BE2C (cell line): ENCODE measurements at regions not wholly inside any gene's neighbourhood (a gene's known extent, or its start where the extent isn't known, plus 50 kb on each side); places are given as distances from the start of the nearest gene placed in this dataset.

ENCODE experiments used
- DNase-seq: peaks from one replicate; pipeline ENCODE4 v3.0.0-alpha.2; 2020
- H3K27me3 ChIP-seq: fragments of 250-450 bp; sonication (Bioruptor Pico); 2 replicates; pipeline ENCODE4 v1.5.1; 2020; ENCODE audit warnings: mild to moderate bottlenecking
- H3K36me3 ChIP-seq: fragments of 250-450 bp; sonication (Bioruptor Pico); 2 replicates; pipeline ENCODE4 v1.5.1; 2020; ENCODE audit warnings: mild to moderate bottlenecking
- H3K4me1 ChIP-seq: fragments of 250-450 bp; sonication (Bioruptor Pico); 2 replicates; pipeline ENCODE4 v1.5.1; 2020
- H3K4me3 ChIP-seq: 2 replicates; pipeline ENCODE4 v1.5.1; 2011; ENCODE audit warnings: low read depth, low read length
- H3K9me3 ChIP-seq: fragments of 250-450 bp; sonication (Bioruptor Pico); 2 replicates; pipeline ENCODE4 v1.5.1; 2020
- TF ChIP-seq, protein P1 (sequence below): IDR thresholded peaks from 2 replicates; pipeline ENCODE4 v1.5.1; 2012; ENCODE audit warnings: mild to moderate bottlenecking, low read depth, low read length

DNA sequence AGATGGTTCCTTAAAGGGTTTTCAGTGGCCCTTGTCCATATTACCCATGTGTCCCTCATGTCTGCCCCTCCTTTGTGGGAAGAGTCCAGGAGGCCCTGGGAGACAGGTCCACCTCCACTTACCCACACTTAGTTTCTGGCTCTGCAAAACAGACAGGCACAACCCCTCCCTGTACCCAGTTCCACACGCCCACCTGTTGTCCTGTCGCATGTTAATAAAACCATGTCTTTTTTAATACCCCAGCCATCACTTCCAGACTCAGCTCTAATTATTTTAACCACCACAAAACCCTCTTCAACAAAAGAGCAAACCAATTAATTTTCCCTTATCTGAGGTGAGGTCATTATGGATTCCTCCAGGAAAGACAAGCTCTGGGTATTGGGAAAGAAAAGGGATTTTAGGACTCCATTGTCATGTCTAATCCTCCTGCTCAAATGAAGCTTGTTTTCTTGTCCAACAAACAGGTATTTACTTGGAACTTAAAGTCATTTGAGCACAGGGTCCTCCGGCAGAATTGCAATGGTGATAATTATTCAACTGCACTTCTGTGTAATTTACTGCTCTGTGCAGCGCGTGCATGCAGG lies 68.9 kb downstream of the CCDC185 start:
- no peaks in the 10 kb centered on the region for H3K4me1 ChIP-seq
- H3K9me3 ChIP-seq = no peaks in the 10 kb centered on the region
- H3K27me3 ChIP-seq = no peaks in the 10 kb centered on the region
- DNase-seq = no peak
- TF ChIP-seq, protein P1, sequence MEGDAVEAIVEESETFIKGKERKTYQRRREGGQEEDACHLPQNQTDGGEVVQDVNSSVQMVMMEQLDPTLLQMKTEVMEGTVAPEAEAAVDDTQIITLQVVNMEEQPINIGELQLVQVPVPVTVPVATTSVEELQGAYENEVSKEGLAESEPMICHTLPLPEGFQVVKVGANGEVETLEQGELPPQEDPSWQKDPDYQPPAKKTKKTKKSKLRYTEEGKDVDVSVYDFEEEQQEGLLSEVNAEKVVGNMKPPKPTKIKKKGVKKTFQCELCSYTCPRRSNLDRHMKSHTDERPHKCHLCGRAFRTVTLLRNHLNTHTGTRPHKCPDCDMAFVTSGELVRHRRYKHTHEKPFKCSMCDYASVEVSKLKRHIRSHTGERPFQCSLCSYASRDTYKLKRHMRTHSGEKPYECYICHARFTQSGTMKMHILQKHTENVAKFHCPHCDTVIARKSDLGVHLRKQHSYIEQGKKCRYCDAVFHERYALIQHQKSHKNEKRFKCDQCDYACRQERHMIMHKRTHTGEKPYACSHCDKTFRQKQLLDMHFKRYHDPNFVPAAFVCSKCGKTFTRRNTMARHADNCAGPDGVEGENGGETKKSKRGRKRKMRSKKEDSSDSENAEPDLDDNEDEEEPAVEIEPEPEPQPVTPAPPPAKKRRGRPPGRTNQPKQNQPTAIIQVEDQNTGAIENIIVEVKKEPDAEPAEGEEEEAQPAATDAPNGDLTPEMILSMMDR = no peak
- H3K4me3 ChIP-seq = no peak overlapping the region
- H3K36me3 ChIP-seq = no peaks in the 10 kb centered on the region

DNA sequence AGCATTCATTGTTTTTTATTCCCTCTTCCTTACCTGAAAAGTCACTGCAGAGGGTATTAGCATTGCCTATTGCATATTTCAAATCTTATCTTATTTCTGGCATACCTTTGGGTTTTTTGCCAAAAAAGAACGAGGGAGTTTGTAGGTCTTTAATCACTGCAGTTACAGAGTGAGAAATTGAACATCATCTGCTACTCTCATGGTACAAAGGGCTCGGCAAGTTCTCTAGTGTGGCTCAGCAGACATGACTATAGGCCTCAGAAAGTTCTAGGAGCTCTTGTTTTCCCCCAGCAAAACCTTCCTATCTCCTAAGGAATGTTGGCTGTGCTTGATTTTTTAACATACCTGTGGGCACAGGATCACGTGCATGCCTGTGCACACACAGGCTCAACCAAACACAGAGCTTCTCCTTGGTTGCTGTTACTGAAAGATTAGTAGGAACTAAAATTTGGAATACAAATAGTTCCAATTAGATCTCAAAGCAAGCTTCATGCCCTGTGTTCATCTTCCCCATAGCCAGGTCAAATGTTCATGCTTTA lies 69.7 kb downstream of the CCDC185 start:
- H3K27me3 ChIP-seq = no peaks in the 10 kb centered on the region
- no peak for DNase-seq
- TF ChIP-seq, protein P1 = no peak
- no peaks in the 10 kb centered on the region for H3K36me3 ChIP-seq
- no peaks in the 10 kb centered on the region for H3K9me3 ChIP-seq
- no peaks in the 10 kb centered on the region for H3K4me1 ChIP-seq
- H3K4me3 ChIP-seq = no peak overlapping the region

DNA sequence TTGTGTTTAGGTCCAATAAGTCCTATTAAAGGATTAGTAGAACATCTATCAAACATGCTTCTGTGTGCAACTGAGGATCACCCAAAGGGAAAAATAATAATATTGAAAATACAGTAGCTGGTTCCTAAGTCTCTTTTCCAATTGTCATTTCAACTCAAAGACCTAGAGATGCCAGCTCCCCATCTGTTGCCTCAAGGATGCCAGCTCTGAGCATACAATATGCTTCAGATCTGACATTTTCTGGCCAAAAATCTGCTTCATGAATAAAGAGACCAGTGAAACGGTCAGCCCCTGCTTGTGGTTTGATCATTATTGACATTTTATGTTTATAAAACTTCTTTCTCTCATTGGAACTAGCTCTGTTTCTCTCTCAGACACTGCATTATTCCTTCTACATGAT lies 72.9 kb downstream of the CCDC185 start:
- no peaks in the 10 kb centered on the region for H3K9me3 ChIP-seq
- H3K4me3 ChIP-seq = no peak overlapping the region
- no peak for DNase-seq
- TF ChIP-seq, protein P1 = no peak
- no peaks in the 10 kb centered on the region for H3K27me3 ChIP-seq
- H3K36me3 ChIP-seq = no peaks in the 10 kb centered on the region
- H3K4me1 ChIP-seq = no peaks in the 10 kb centered on the region

DNA sequence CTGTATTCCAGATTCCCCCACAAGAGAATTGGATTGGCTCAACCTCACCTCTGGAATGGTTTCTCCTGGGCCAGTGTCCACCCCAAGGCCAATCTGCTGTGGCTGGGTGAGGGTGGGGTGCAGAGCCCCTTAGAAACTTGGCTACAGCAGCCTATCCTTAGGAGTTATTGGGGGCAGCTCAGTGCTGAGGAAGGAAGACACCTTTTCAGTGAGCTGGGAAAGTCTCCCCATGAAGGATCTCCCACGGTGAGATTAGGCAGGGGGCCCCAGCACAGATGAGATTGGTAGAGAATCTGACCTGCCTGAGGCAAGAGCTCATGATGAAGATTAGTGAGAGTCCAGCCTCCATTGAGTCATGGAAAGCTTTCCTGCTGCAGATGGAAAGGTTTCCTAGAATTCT lies 78.4 kb downstream of the CCDC185 start:
- Histone ChIP-seq H3K27me3 (peaks cover 18% of the 10 kb centered on the region), H3K4me3 (no peak overlapping the region), H3K9me3 (no peaks in the 10 kb centered on the region), H3K4me1 (no peaks in the 10 kb centered on the region), H3K36me3 (no peaks in the 10 kb centered on the region)
- TF ChIP-seq, protein P1 = no peak
- no peak for DNase-seq

DNA sequence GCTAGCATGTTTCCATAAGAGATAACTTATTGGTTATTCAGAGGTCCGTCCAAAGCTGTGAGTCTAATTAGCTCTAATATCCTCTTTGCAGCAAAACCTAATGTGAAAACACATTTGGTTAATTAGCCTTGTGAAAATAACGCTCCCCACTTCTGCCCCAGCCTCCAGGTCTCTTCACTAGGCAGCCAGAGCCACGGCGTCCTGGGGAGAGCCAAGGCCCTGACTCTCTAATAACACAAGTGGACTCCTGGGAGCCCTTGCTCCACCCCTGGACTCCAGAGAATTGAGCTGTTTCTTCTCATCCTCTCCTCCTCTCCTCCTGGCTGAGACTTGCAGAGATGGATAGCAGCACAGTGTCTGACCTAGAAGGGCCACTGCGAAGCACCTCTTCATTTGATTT lies 78.8 kb downstream of the CCDC185 start:
- Histone ChIP-seq H3K27me3 (peaks cover 18% of the 10 kb centered on the region), H3K9me3 (no peaks in the 10 kb centered on the region), H3K4me3 (no peak overlapping the region), H3K36me3 (no peaks in the 10 kb centered on the region), H3K4me1 (no peaks in the 10 kb centered on the region)
- TF ChIP-seq, protein P1 = no peak
- DNase-seq = no peak

DNA sequence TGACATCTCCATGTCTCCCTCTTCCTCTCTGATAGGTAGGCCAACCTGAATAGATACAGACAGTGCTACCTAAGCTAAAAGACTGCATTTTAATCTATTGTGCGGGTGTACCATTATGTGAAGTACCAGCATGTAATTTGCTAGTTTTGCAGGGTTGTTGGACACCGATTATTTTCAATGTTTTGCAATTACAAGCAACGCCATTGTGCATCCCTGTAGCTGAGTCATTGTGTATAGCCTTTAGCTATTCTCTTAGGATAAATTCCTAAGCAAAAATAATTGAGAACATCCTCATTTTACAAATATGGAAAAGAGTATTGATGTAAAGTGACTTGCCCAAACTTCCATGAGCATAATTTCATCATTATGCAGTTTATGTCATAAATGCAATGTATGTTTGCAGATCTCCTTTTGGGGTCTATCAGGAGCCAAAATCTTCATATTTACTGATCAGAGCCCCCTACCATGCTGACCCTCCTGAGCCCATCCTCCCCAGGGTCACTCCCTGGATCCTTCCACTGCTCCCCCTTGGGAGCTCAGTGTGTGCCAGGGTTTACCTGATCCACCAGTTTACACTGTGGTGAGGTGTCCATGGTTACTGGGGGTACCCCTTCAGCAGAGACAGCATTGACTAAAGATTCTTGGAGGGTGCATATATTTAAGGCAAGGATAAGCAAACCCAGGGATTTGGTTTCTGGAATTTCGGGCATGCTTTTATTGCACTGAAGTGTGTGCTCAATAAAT lies 80.6 kb downstream of the CCDC185 start:
- DNase-seq = no peak
- Histone ChIP-seq H3K27me3 (peaks cover 18% of the 10 kb centered on the region), H3K36me3 (no peaks in the 10 kb centered on the region), H3K4me3 (no peak overlapping the region), H3K4me1 (no peaks in the 10 kb centered on the region), H3K9me3 (no peaks in the 10 kb centered on the region)
- TF ChIP-seq, protein P1 = no peak
